ENCODE measurements at regions not wholly inside any gene's neighbourhood (a gene's known extent, or its start where the extent isn't known, plus 50 kb on each side); places are given as distances from the start of the nearest gene placed in this dataset.

GRCh38 chrX:120781403-120781802, 94.3 kb downstream of the CT47B1 start:
- Histone ChIP-seq H3K4me3 (no peak overlapping the region), H3K27ac (no peak overlapping the region), H3K27me3 (no peaks in the 10 kb centered on the region), H3K4me1 (no peaks in the 10 kb centered on the region), H3K9me3 (no peaks in the 10 kb centered on the region), H3K36me3 (ENCODE audit: low read depth, missing control alignments) (no peaks in the 10 kb centered on the region)
- TF ChIP-seq POLR2A (IDR thresholded peaks at IDR 0.05) (no peak), CTCF (IDR thresholded peaks at IDR 0.05) (no peak)
- WGBS, 2 donors: 69 to 86% methylated on average over 2 of the region's 2 CpGs
- DNase-seq: no peak
- intact Hi-C loops (cut with DNase I; ENCODE audit: low total_unique reads): no loop called here

DNA sequence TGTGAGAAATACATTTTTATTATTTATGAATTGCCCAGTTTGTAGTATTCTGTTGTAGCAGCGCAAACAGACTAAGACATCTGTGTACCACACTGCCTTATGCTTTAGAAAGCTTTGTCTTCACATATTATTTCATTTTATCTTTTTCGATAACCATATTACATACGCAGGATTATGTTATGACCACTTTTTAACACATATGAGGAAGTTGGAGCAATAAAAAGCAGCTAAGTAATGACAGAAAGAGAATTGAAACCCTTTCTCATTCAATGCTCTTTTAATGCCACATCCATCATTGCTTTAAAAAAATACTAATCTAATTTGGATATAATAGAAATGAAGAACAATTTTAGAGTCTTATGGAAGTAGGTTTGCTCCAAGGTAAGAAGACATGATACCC, 99.7 kb downstream of the CT47B1 start:
- H3K36me3 ChIP-seq (ENCODE audit: low read depth, missing control alignments): no peaks in the 10 kb centered on the region
- TF ChIP-seq POLR2A (IDR thresholded peaks at IDR 0.05) (no peak), CTCF (IDR thresholded peaks at IDR 0.05) (no peak)
- no peak overlapping the region for H3K4me3 ChIP-seq
- H3K27ac ChIP-seq: no peak overlapping the region
- intact Hi-C loops (cut with DNase I; ENCODE audit: low total_unique reads): no loop called here
- H3K9me3 ChIP-seq: no peaks in the 10 kb centered on the region
- H3K4me1 ChIP-seq: no peaks in the 10 kb centered on the region
- no peak for DNase-seq
- H3K27me3 ChIP-seq: no peaks in the 10 kb centered on the region
- 91 to 95% methylated on average over 3 of the region's 3 CpGs for WGBS, 2 donors

DNA sequence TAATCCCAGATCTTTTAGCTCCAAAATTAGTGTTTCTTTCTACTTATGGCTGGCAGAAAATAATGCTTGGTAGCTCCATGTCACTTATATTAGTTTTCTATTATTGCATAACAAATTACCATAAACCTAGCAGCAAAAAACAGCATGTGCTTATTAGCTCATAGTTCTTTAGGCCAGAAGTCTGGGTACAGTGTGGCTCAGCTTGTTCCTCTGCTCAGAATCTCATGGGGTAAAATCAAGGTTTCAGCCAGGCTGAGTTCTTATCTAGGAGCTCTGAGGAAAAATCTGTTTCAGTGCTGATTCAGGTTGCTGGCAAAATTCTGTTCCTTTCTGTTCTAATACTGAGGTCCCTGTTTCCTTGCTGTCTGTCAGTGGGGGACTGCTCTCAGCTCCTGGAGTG, 101.1 kb downstream of the CT47B1 start:
- Histone ChIP-seq H3K36me3 (ENCODE audit: low read depth, missing control alignments) (no peaks in the 10 kb centered on the region), H3K4me1 (no peaks in the 10 kb centered on the region), H3K27me3 (no peaks in the 10 kb centered on the region), H3K9me3 (no peaks in the 10 kb centered on the region), H3K4me3 (no peak overlapping the region), H3K27ac (peak overlapping the region in 1 of 2 donors; percentile 45)
- intact Hi-C loops (cut with DNase I; ENCODE audit: low total_unique reads): no loop called here
- DNase-seq: peak; percentile 18
- TF ChIP-seq CTCF (IDR thresholded peaks at IDR 0.05): no peak
- no peak for TF ChIP-seq POLR2A (IDR thresholded peaks at IDR 0.05)

DNA sequence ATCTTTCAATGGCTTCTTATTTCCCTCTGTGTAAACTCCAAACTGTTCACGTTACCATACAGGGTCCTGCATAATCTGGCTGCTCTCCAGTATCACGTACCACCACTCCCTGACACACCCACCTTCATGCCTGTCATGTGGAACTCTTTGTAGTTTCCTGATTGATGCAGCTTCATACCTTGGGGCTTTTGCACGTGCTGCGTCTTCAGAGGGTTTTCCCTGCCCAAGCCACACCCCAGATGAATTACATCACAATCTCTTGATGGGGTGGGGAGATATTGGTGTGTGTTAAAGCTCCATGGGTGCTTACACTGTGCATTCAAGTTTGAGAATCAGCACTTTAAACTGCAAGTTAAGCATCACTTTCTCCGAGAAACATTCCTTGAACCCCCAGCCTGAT, 101.9 kb downstream of the CT47B1 start:
- intact Hi-C loops (cut with DNase I; ENCODE audit: low total_unique reads): no loop called here

More for the DNA sequence above, 101.9 kb downstream of the CT47B1 start:
- Histone ChIP-seq H3K36me3 (ENCODE audit: low read depth, missing control alignments) (no peaks in the 10 kb centered on the region), H3K27ac (no peak overlapping the region), H3K4me3 (no peak overlapping the region), H3K9me3 (no peaks in the 10 kb centered on the region), H3K27me3 (no peaks in the 10 kb centered on the region), H3K4me1 (no peaks in the 10 kb centered on the region)
- no peak for TF ChIP-seq POLR2A (IDR thresholded peaks at IDR 0.05)
- TF ChIP-seq CTCF (IDR thresholded peaks at IDR 0.05): no peak
- 49 to 51% methylated on average over 3 to 5 of the region's 5 CpGs for WGBS, 2 donors
- no peak for DNase-seq
